Vagina (tissue), 2 donors: ENCODE measurements at regions not wholly inside any gene's neighbourhood (a gene's known extent, or its start where the extent isn't known, plus 50 kb on each side); places are given as distances from the start of the nearest gene placed in this dataset.

Experiments used
- DNase-seq, 2 donors: peaks; one replicate each; pipeline ENCODE4 v3.0.0-alpha.2; 2017; ENCODE audit errors: extremely low spot score in 2 of 2
- H3K27ac ChIP-seq: fragments of 200-600 bp; sonication (generic); one replicate; pipeline ENCODE4 v1.5.1; 2019
- H3K27me3 ChIP-seq: fragments of 200-600 bp; sonication (generic); one replicate; pipeline ENCODE4 v1.5.1; 2019
- H3K36me3 ChIP-seq, 2 donors: fragments of 200-600 bp; sonication (generic); one replicate each; pipeline ENCODE4 v1.5.1; 2017 to 2019
- H3K4me1 ChIP-seq: fragments of 200-600 bp; sonication (generic); one replicate; pipeline ENCODE4 v1.5.1; 2019
- H3K4me3 ChIP-seq, 2 donors: fragments of 200-600 bp; sonication (generic); 1 replicate in 1 of 2; 2 replicates in 1 of 2; pipeline ENCODE4 v1.5.1; 2016 to 2019
- H3K9me3 ChIP-seq: fragments of 200-600 bp; sonication (generic); one replicate; pipeline ENCODE4 v1.5.1; 2019
- POLR2A ChIP-seq, 2 donors: fragments of 450-650 bp; IDR thresholded peaks; one replicate each; pipeline ENCODE4 v1.6.1; 2017; ENCODE audit warnings: antibody characterized with exemption in 2 of 2, mild to moderate bottlenecking in 2 of 2, moderate library complexity in 2 of 2
- POLR2AphosphoS5 ChIP-seq, 2 donors: sonication (generic); formaldehyde crosslinking; IDR thresholded peaks; one replicate each; pipeline ENCODE4 v1.9.0; 2017; ENCODE audit warnings: antibody characterized with exemption in 2 of 2, mild to moderate bottlenecking in 2 of 2, low read depth in 1 of 2; ENCODE audit not compliant: insufficient read depth in 1 of 2
- intact Hi-C: fragments of 100-400 bp; cut with DNase I; formaldehyde crosslinking; loops from one replicate; pipeline ENCODE4 v1.15.1; 2023
- TF ChIP-seq, protein P1 (sequence below), 3 experiments: fragments of 450-650 bp in 2 of 3; fragments of 200-600 bp in 1 of 3; sonication (generic) in 1 of 3; IDR thresholded peaks; one replicate each; pipeline ENCODE4 v1.5.1; 2017 to 2019; ENCODE audit warnings: antibody characterized with exemption in 3 of 3, mild to moderate bottlenecking in 2 of 3, moderate library complexity in 2 of 3

GRCh38 chr18:24552218-24552617 lies 91.8 kb downstream of the HRH4 start:
- no peak for TF ChIP-seq POLR2A (IDR thresholded peaks at IDR 0.05)
- no peak for TF ChIP-seq POLR2AphosphoS5 (IDR thresholded peaks at IDR 0.05; ENCODE audit: insufficient read depth in 1 of 2, low read depth in 1 of 2)
- TF ChIP-seq, protein P1, sequence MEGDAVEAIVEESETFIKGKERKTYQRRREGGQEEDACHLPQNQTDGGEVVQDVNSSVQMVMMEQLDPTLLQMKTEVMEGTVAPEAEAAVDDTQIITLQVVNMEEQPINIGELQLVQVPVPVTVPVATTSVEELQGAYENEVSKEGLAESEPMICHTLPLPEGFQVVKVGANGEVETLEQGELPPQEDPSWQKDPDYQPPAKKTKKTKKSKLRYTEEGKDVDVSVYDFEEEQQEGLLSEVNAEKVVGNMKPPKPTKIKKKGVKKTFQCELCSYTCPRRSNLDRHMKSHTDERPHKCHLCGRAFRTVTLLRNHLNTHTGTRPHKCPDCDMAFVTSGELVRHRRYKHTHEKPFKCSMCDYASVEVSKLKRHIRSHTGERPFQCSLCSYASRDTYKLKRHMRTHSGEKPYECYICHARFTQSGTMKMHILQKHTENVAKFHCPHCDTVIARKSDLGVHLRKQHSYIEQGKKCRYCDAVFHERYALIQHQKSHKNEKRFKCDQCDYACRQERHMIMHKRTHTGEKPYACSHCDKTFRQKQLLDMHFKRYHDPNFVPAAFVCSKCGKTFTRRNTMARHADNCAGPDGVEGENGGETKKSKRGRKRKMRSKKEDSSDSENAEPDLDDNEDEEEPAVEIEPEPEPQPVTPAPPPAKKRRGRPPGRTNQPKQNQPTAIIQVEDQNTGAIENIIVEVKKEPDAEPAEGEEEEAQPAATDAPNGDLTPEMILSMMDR (IDR thresholded peaks at IDR 0.05) = no peak
- no peaks in the 10 kb centered on the region for H3K4me1 ChIP-seq
- no peaks in the 10 kb centered on the region for H3K36me3 ChIP-seq
- intact Hi-C loops = no loop called here
- no peak for DNase-seq
- no peak overlapping the region for H3K4me3 ChIP-seq
- H3K27ac ChIP-seq = no peak overlapping the region
- H3K9me3 ChIP-seq = no peaks in the 10 kb centered on the region
- no peaks in the 10 kb centered on the region for H3K27me3 ChIP-seq

DNA sequence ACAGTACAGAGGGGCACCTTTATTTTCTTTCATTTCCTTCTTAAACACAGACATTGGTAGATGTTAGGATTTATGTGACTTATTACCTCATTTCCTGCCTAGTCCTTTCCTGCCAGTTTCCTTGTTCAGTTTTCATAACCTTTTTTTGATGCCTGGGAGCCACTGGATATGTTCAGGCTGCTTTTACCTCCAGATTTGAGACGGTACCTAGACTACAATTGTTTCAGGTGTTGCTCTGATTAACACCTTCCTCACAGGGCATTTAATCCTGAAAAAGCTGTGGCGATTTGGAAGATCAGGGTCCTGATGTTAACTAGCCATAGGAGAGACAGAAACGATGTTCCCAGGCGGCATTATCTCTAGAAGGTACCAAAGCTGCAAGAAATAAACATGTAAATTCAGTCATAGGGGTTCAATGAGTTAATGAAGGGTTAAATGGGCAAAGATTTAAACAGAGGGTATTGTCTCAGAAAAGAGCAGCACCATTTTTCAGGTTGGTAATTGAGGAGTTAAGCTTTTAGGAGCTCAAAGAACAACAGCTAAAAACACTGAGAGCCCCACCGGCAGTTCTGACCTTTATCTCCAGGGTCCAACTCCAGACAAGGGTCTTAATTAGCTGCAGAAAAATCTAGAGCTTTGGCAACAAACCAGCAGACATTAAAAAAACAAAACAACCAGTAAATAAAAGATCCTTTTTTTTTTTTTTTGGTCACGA lies 93.3 kb downstream of the HRH4 start:
- H3K9me3 ChIP-seq = no peaks in the 10 kb centered on the region
- TF ChIP-seq, protein P1 (IDR thresholded peaks at IDR 0.05) = no peak
- TF ChIP-seq POLR2AphosphoS5 (IDR thresholded peaks at IDR 0.05; ENCODE audit: insufficient read depth in 1 of 2, low read depth in 1 of 2) (no peak), POLR2A (IDR thresholded peaks at IDR 0.05) (no peak)
- no peak for DNase-seq
- no peaks in the 10 kb centered on the region for H3K27me3 ChIP-seq
- H3K4me1 ChIP-seq = no peaks in the 10 kb centered on the region
- H3K27ac ChIP-seq = no peak overlapping the region
- no peaks in the 10 kb centered on the region for H3K36me3 ChIP-seq
- intact Hi-C loops = no loop called here
- no peak overlapping the region for H3K4me3 ChIP-seq

DNA sequence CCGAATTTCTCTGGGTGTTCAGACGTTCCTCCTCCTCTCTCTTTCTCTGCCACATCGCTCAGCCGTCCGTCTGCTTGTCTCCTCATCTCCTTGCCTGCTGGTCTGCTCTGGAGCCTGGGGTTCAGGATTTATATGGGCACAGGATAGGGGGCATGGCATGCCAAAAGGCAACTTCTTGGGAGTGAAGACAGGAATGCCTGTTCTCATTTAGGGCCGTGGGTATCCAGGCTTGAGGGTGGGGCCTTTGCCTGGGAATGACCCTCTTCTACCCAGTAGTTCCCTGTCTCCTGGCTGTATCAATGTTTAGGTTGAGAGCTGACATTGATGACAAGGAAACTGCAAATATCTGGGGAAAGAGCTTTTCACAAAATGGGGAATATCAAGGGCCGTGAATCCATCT lies 98.0 kb downstream of the HRH4 start:
- Histone ChIP-seq H3K4me3 (no peak overlapping the region), H3K27me3 (no peaks in the 10 kb centered on the region), H3K9me3 (no peaks in the 10 kb centered on the region), H3K27ac (no peak overlapping the region), H3K4me1 (no peaks in the 10 kb centered on the region), H3K36me3 (no peaks in the 10 kb centered on the region)
- TF ChIP-seq POLR2A (IDR thresholded peaks at IDR 0.05) (no peak), POLR2AphosphoS5 (IDR thresholded peaks at IDR 0.05; ENCODE audit: insufficient read depth in 1 of 2, low read depth in 1 of 2) (no peak)
- TF ChIP-seq, protein P1 (IDR thresholded peaks at IDR 0.05) = no peak
- DNase-seq = no peak
- intact Hi-C loops = no loop called here

- H3K9me3 ChIP-seq = no peaks in the 10 kb centered on the region
- TF ChIP-seq POLR2A (IDR thresholded peaks at IDR 0.05) (no peak), POLR2AphosphoS5 (IDR thresholded peaks at IDR 0.05; ENCODE audit: insufficient read depth in 1 of 2, low read depth in 1 of 2) (no peak)
- TF ChIP-seq, protein P1 (IDR thresholded peaks at IDR 0.05) = no peak
- H3K27ac ChIP-seq = no peak overlapping the region
- no peaks in the 10 kb centered on the region for H3K4me1 ChIP-seq
- DNase-seq = no peak
- intact Hi-C loops = no loop called here
- H3K36me3 ChIP-seq = no peaks in the 10 kb centered on the region
- no peaks in the 10 kb centered on the region for H3K27me3 ChIP-seq
- no peak overlapping the region for H3K4me3 ChIP-seq
These were observed 99.1 kb downstream of the HRH4 start for GRCh38 chr18:24559526-24559925.

DNA sequence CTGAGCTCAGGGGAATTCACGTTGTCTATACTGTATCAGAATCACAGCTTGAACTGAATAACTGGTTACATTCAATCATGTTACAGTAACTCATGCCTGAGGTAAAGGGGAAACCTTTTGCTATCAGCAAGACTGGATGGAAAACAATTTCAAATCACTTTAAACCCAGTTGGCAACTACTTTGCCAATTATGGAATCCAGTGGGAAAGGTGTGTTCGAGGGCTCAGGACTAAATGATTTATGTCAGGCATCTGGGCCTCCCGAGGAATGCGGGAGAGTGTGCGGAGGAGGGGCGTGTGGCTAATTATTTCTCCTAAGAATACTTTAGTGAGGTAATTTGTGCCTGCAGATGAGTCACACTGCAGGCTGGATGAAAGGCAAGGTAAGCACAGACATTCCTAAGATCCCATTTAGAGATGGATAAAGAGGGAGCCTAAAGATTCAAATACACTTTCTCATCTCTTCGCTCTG lies 100.1 kb downstream of the HRH4 start:
- intact Hi-C loops = no loop called here
- Histone ChIP-seq H3K36me3 (no peaks in the 10 kb centered on the region), H3K27me3 (no peaks in the 10 kb centered on the region), H3K4me3 (no peak overlapping the region), H3K9me3 (no peaks in the 10 kb centered on the region), H3K27ac (no peak overlapping the region), H3K4me1 (no peaks in the 10 kb centered on the region)
- TF ChIP-seq, protein P1 (IDR thresholded peaks at IDR 0.05) = no peak
- TF ChIP-seq POLR2A (IDR thresholded peaks at IDR 0.05) (no peak), POLR2AphosphoS5 (IDR thresholded peaks at IDR 0.05; ENCODE audit: insufficient read depth in 1 of 2, low read depth in 1 of 2) (no peak)
- no peak for DNase-seq
